Psoas muscle (tissue), 7 donors: ENCODE measurements at regions not wholly inside any gene's neighbourhood (a gene's known extent, or its start where the extent isn't known, plus 50 kb on each side); places are given as distances from the start of the nearest gene placed in this dataset.

Experiments used
- ATAC-seq, 4 donors: fragments of 200-7000 bp; cut with Tn5 transposase; one replicate each; pipeline ENCODE4 v1.9.1; 2020; ENCODE audit warnings: moderate library complexity in 3 of 4, mild to moderate bottlenecking in 2 of 4
- DNase-seq, 2 donors: peaks; one replicate each; pipeline ENCODE4 v3.0.0-alpha.2; 2020
- H3K27ac ChIP-seq: fragments of 200-600 bp; one replicate; pipeline ENCODE4 v1.8.0; 2022
- H3K27me3 ChIP-seq, 3 donors: fragments of 200-600 bp in 1 of 3; one replicate each; pipeline versions ENCODE4 v1.6.1 to v1.8.0; 2013 to 2022; ENCODE audit warnings: low read length in 2 of 3, mild to moderate bottlenecking in 2 of 3, moderate library complexity in 1 of 3; ENCODE audit not compliant: insufficient read depth in 3 of 3
- H3K36me3 ChIP-seq, 2 donors: fragments of 200-600 bp in 1 of 2; one replicate each; pipeline versions ENCODE4 v1.6.1 to v1.8.0; 2013 to 2022; ENCODE audit warnings: low read depth in 1 of 2, mild to moderate bottlenecking in 1 of 2, moderate library complexity in 1 of 2; ENCODE audit not compliant: insufficient read depth in 1 of 2
- H3K4me1 ChIP-seq: fragments of 200-600 bp; one replicate; pipeline ENCODE4 v1.8.0; 2022
- H3K4me3 ChIP-seq: fragments of 200-600 bp; one replicate; pipeline ENCODE4 v1.8.0; 2022; ENCODE audit warnings: mild to moderate bottlenecking
- H3K9me3 ChIP-seq: fragments of 200-600 bp; one replicate; pipeline ENCODE4 v1.8.0; 2022
- CTCF ChIP-seq: fragments of 200-600 bp; IDR thresholded peaks from one replicate; pipeline ENCODE4 v1.8.0; 2022; ENCODE audit warnings: antibody characterized with exemption
- WGBS, 3 donors: extraction: QIAGEN DNeasy Blood & Tissue Kit; methylation state at CpG; one replicate each; pipeline versions ENCODE4 v1.1.6 to v1.1.7; 2013; 5-methylcytosine and 5-hydroxymethylcytosine counted together
- intact Hi-C, 2 donors: fragments of 100-400 bp; cut with DNase I; formaldehyde crosslinking; loops; one replicate each; pipeline versions ENCODE4 v1.11.0 to v1.14.2; 2022
- donor health status: healthy with polysubstance abuse.
- donor health status: DM: no; HTN: no; CAD: no; lungs with moderate emphysema.
- donor health status: Bipolar disorder and iron deficiency.
- donor health status: healthy.
- donor health status: DM: yes; HTN: yes; CAD: no.
- donor health status: DM: no; HTN: no; CAD: no.
- donor health status: DM: yes; HTN: yes; CAD: no.

DNA sequence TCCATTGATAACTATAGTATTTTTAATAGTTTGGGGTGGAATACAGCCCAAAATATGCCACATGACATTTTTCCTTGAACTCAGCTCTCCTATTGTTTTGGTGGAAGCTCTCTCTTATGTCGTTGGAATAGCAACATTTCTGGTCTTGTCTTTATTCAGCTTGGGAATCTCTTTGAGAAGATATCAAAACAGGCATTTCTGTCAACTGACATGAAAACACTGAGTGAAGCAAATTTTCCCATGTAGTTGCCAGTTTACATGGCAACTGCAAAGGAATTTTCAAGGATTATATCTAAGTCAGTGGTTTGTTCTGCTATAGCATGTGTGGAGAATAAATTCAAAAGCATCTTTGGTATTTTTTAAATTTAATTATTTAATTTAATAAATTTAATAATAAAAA, 863.5 kb upstream of the CDH8 start:
- Histone ChIP-seq H3K27me3 (no peaks in the 10 kb centered on the region), H3K4me3 (no peak overlapping the region), H3K36me3 (no peaks in the 10 kb centered on the region), H3K4me1 (no peaks in the 10 kb centered on the region), H3K9me3 (no peaks in the 10 kb centered on the region), H3K27ac (no peak overlapping the region)
- ATAC-seq = no peak
- no peak for TF ChIP-seq CTCF
- intact Hi-C loops = no loop called here
- 26 to 43% (median 35%) methylated on average over 1 of the region's 1 CpG for WGBS, 3 donors
- no peak for DNase-seq

- no peak for TF ChIP-seq CTCF
- Histone ChIP-seq H3K4me1 (no peaks in the 10 kb centered on the region), H3K27ac (no peak overlapping the region), H3K4me3 (no peak overlapping the region), H3K27me3 (no peaks in the 10 kb centered on the region), H3K36me3 (no peaks in the 10 kb centered on the region), H3K9me3 (no peaks in the 10 kb centered on the region)
- intact Hi-C loops = no loop called here
- ATAC-seq (no peak), DNase-seq (no peak)
- 89 to 96% (median 94%) methylated on average over 2 of the region's 2 CpGs for WGBS, 3 donors
Measured at GRCh38 chr16:62889097-62889496, 852.9 kb upstream of the CDH8 start.

DNA sequence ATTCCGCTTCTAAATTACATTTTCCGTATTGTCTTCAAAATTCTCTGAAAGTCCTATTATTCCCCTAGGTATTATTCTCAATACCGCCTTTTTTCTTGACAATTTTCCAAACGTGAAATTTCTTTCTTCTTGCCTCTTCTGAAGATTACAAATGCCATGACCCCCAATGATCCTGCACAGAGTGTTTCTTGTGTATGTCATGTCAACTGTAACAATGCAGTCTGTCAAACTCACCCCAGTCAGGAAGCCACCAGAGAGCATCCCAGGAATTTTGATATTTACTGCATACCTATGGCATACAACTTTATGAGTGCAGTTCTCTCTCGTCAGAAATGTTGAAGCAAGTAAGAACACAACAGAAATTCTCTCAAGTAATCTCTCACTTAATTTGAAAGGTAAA, 847.3 kb upstream of the CDH8 start:
- H3K36me3 ChIP-seq = no peaks in the 10 kb centered on the region
- no peaks in the 10 kb centered on the region for H3K27me3 ChIP-seq
- intact Hi-C loops = no loop called here
- H3K4me3 ChIP-seq = no peak overlapping the region
- DNase-seq = no peak
- TF ChIP-seq CTCF = no peak
- H3K4me1 ChIP-seq = no peaks in the 10 kb centered on the region
- 64 to 71% (median 71%) methylated on average over 5 of the region's 5 CpGs for WGBS, 3 donors
- no peak overlapping the region for H3K27ac ChIP-seq
- no peak for ATAC-seq
- H3K9me3 ChIP-seq = no peaks in the 10 kb centered on the region

- intact Hi-C loops = no loop called here
- TF ChIP-seq CTCF = no peak
- H3K4me3 ChIP-seq = no peak overlapping the region
- H3K4me1 ChIP-seq = no peaks in the 10 kb centered on the region
- no peak overlapping the region for H3K27ac ChIP-seq
- no peaks in the 10 kb centered on the region for H3K27me3 ChIP-seq
- WGBS, 3 donors = 42 to 52% (median 47%) methylated on average over 5 of the region's 5 CpGs
- ATAC-seq (no peak), DNase-seq (no peak)
- H3K36me3 ChIP-seq = no peaks in the 10 kb centered on the region
- no peaks in the 10 kb centered on the region for H3K9me3 ChIP-seq
Measured at GRCh38 chr16:62882552-62883221, 846.4 kb upstream of the CDH8 start.

DNA sequence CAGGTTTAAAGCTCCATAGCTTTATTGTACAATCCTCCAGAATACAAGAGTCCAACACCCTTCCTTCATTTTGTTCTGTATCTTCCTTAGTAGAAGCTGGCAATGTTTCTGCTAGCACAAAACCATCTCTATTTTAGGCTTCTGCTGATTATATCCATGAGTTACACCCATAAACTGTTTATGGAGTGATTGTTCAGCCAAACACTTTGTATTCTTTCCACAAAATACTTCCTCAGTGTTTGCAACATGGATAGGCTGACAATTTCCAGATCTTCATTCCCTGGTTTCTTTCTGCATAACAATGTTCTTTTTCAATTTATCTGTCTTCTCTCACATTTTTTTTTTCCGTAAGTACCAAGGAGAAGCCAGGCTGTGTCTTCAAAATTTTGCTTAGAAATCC, 839.9 kb upstream of the CDH8 start:
- WGBS, 3 donors = 83 to 90% (median 88%) methylated on average over 1 of the region's 1 CpG
- intact Hi-C loops = no loop called here
- TF ChIP-seq CTCF = no peak
- no peak overlapping the region for H3K4me3 ChIP-seq
- no peaks in the 10 kb centered on the region for H3K27me3 ChIP-seq
- no peaks in the 10 kb centered on the region for H3K36me3 ChIP-seq
- DNase-seq (no peak), ATAC-seq (no peak)
- H3K27ac ChIP-seq = no peak overlapping the region
- H3K4me1 ChIP-seq = no peaks in the 10 kb centered on the region
- no peaks in the 10 kb centered on the region for H3K9me3 ChIP-seq
